Suprapubic skin (tissue), 4 donors: ENCODE measurements at regions not wholly inside any gene's neighbourhood (a gene's known extent, or its start where the extent isn't known, plus 50 kb on each side); places are given as distances from the start of the nearest gene placed in this dataset.

Experiments
- DNase-seq, 2 donors: peaks; one replicate each; pipeline ENCODE4 v3.0.0-alpha.2; 2019; ENCODE audit warnings: low spot score in 2 of 2
- H3K27ac ChIP-seq: fragments of 200-600 bp; sonication (generic); one replicate; pipeline ENCODE4 v1.5.1; 2019
- H3K27me3 ChIP-seq: fragments of 200-600 bp; sonication (generic); one replicate; pipeline ENCODE4 v1.5.1; 2019
- H3K36me3 ChIP-seq: fragments of 200-600 bp; sonication (generic); one replicate; pipeline ENCODE4 v1.5.1; 2019
- H3K4me1 ChIP-seq: fragments of 200-600 bp; sonication (generic); one replicate; pipeline ENCODE4 v1.5.1; 2019
- H3K4me3 ChIP-seq: fragments of 200-600 bp; sonication (generic); one replicate; pipeline ENCODE4 v1.5.1; 2019; ENCODE audit warnings: mild to moderate bottlenecking
- H3K9me3 ChIP-seq: fragments of 200-600 bp; sonication (generic); one replicate; pipeline ENCODE4 v1.5.1; 2019
- EP300 ChIP-seq: sonication (generic); formaldehyde crosslinking; IDR thresholded peaks from one replicate; pipeline ENCODE4 v1.6.1; 2017; ENCODE audit warnings: antibody characterized with exemption
- POLR2A ChIP-seq, 2 donors: fragments of 450-650 bp; IDR thresholded peaks; one replicate each; pipeline ENCODE4 v1.6.1; 2017; ENCODE audit warnings: antibody characterized with exemption in 2 of 2, mild to moderate bottlenecking in 2 of 2, moderate library complexity in 2 of 2
- POLR2AphosphoS5 ChIP-seq, 3 donors: sonication (generic); formaldehyde crosslinking; IDR thresholded peaks; one replicate each; pipeline ENCODE4 v1.6.1; 2017; ENCODE audit warnings: antibody characterized with exemption in 3 of 3
- WGBS: methylation state at CpG from one replicate; pipeline ENCODE4 v1.1.5; 2018; 5-methylcytosine and 5-hydroxymethylcytosine counted together
- TF ChIP-seq, protein P1 (sequence below), 2 donors: fragments of 200-600 bp in 1 of 2; fragments of 450-650 bp in 1 of 2; sonication (generic) in 1 of 2; IDR thresholded peaks; one replicate each; pipeline ENCODE4 v1.5.1; 2016 to 2019; ENCODE audit warnings: antibody characterized with exemption in 2 of 2, mild to moderate bottlenecking in 1 of 2, moderate library complexity in 1 of 2

DNA sequence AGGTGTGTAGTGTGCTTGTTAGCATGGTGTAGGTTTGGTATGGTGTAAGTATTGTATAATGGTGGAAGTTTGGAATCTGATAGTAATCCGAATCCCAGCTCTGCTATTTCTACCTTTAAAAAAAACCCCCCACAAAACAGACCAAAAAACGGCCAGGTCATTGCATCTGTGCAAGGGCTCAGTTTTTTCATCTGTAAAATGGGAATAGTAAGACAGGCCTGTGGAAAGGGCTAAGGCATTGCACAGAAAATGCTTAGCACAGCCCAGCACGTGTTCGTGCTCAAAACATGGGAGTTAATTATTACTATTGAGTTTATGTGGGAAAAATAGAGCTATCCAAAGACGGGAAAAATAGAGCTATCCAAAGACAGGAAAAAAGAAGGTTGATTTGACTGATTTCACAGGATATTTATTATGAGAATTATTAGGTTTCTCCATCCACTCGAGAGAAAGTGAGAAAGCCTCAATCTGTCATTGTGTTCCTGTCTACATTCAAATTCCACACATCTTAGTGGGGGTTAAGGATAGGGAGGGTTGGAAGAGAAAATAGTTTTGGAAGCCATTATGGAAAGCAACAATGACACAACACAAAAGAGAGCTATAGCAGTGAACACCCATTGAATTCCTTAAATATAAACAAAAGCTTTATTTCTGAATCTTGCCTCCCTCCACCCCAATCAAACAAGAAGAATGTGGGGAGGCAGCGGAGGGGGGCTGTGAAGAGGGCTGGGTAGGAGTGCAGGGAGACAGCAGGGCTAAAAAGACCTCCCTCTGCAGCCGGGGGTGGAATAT, 126.8 kb upstream of the MAX start:
- TF ChIP-seq EP300 (no peak), POLR2A (IDR thresholded peaks at IDR 0.05) (no peak), POLR2AphosphoS5 (IDR thresholded peaks at IDR 0.05) (no peak)
- TF ChIP-seq, protein P1, sequence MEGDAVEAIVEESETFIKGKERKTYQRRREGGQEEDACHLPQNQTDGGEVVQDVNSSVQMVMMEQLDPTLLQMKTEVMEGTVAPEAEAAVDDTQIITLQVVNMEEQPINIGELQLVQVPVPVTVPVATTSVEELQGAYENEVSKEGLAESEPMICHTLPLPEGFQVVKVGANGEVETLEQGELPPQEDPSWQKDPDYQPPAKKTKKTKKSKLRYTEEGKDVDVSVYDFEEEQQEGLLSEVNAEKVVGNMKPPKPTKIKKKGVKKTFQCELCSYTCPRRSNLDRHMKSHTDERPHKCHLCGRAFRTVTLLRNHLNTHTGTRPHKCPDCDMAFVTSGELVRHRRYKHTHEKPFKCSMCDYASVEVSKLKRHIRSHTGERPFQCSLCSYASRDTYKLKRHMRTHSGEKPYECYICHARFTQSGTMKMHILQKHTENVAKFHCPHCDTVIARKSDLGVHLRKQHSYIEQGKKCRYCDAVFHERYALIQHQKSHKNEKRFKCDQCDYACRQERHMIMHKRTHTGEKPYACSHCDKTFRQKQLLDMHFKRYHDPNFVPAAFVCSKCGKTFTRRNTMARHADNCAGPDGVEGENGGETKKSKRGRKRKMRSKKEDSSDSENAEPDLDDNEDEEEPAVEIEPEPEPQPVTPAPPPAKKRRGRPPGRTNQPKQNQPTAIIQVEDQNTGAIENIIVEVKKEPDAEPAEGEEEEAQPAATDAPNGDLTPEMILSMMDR (IDR thresholded peaks at IDR 0.05), result no peak
- peaks cover 25% of the 10 kb centered on the region for H3K4me1 ChIP-seq
- peak overlapping the region; percentile 76 for H3K27ac ChIP-seq
- no peaks in the 10 kb centered on the region for H3K9me3 ChIP-seq
- WGBS, result 74% methylated on average over 8 of the region's 8 CpGs
- H3K4me3 ChIP-seq, result peak overlapping the region; percentile 45
- peak in 1 of 2 donors; percentile 2 for DNase-seq
- H3K36me3 ChIP-seq, result no peaks in the 10 kb centered on the region
- no peaks in the 10 kb centered on the region for H3K27me3 ChIP-seq

DNA sequence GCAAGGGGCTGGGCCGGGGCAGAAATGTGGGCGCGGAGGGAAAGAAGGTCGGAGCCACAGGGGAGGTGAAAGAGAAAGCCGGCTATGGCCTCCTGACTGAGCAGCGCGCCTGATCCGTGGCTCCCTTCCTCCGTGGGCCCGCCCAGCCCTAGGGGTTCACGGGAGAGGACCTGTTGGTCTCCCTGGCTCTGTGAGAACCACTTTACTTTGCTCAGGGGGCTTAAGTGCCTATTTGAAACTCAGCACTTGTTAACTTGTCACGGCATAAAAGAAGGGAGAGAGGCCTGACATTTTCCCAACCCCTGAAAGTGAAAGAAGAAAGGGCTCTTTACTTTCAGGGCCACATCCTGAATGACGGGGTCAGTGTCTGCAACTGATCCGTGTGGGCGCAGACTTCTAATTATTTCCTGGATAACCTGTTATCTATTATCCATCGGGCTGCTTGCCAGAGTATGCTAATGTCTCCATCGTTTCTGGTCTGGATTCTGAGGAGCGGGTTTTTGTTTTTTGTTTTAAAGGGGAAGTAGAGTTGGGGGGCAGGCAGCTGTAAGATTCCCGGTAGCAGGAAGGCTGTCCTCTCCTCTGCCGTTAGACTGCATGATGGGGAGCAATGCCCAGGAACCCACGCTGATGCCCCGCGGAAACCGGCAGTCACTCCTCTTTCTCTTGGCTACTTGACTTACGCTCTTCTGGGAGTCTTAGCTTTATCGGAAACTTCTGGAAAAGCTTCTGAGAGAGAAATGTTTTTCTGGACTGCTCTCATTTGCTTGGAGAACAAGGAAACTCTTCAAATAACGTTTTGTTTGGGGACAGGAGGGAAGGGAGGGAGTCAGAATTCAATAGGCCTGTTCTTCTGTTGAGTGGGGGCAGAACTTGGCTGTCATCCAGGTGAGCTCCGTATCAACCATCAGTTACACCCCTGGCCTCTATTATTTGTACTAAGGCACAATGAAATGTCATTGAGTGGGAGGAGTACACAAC, 127.7 kb upstream of the MAX start:
- H3K36me3 ChIP-seq, result no peaks in the 10 kb centered on the region
- H3K4me3 ChIP-seq, result peak overlapping the region; percentile 45
- H3K27ac ChIP-seq, result peak overlapping the region; percentile 76
- peak; percentile 71 to 83 for DNase-seq
- WGBS, result 10% methylated on average over 28 of the region's 28 CpGs
- H3K9me3 ChIP-seq, result no peaks in the 10 kb centered on the region
- H3K4me1 ChIP-seq, result peaks cover 20% of the 10 kb centered on the region
- TF ChIP-seq, protein P1 (IDR thresholded peaks at IDR 0.05), result no peak
- H3K27me3 ChIP-seq, result no peaks in the 10 kb centered on the region

DNA sequence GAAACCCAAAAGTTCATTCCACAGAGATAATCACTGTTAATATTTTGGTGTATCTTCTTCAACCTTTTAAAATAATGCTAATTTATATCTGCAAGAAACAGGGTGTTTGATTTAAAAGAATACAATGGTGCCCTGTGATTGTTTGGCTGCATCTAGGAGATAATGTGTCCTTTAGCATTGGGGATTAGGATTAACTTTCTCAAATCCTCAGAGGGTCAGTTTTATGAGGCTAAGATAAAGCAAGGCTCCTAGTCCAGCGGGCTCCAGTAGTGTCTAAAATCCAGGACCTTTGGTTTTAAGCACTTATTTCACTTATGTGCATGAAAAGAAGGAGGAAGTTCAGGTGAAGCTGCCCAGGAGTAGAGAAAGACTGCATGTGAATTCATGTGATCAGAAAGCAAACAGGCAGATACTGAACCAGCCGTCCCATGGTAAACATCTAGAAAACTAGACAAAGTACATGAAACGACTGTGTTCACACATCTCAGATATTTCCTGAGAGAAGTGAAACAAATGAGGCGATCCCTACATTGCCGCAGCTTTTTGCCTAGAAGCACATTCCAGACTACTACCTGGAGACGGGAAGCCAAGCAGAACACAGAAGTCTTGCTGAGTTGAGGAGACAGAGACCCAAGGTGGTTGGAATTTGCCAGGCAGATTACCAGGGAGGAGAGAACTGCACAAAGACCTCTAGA, 129.1 kb upstream of the MAX start:
- Histone ChIP-seq H3K9me3 (no peaks in the 10 kb centered on the region), H3K27ac (no peak overlapping the region), H3K36me3 (no peaks in the 10 kb centered on the region), H3K4me3 (no peak overlapping the region), H3K27me3 (no peaks in the 10 kb centered on the region), H3K4me1 (peaks cover 20% of the 10 kb centered on the region)
- DNase-seq, result peak in 1 of 2 donors; percentile 4
- TF ChIP-seq POLR2AphosphoS5 (IDR thresholded peaks at IDR 0.05) (no peak), POLR2A (IDR thresholded peaks at IDR 0.05) (no peak), EP300 (no peak)
- TF ChIP-seq, protein P1 (IDR thresholded peaks at IDR 0.05), result no peak
- 69% methylated on average over 6 of the region's 6 CpGs for WGBS

DNA sequence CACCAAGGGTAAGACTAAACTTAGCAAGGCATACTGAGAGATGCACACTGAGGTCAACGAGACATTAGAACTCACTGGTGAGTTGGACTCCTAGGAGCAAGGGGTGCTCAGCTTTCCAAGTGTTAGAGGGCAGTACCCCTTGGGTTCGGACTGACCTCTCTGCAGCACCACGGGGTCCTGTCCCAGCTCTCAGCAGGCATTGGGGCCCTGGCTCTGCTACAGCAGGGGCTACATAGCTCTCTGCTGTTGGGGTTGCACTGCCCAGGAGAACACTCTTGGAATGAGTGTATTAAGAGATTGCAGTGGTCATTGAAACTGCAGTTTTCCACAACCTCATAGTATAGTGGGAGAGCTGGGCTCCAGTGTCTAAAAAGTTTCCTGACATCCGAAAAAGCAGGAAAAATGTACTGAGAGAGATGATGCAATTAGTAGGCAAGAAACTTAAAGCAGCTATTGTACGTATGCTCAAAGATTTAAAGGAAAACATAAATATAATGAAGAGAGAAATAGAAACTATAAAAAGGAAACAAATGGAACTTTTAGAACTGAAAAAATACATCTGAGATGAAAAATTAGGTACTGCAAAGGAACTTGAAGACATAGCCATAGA, 132.5 kb upstream of the MAX start:
- 86% methylated on average over 5 of the region's 5 CpGs for WGBS
- Histone ChIP-seq H3K27ac (no peak overlapping the region), H3K4me3 (no peak overlapping the region), H3K9me3 (no peaks in the 10 kb centered on the region), H3K4me1 (peaks cover 14% of the 10 kb centered on the region), H3K36me3 (no peaks in the 10 kb centered on the region), H3K27me3 (no peaks in the 10 kb centered on the region)
- no peak for TF ChIP-seq POLR2AphosphoS5 (IDR thresholded peaks at IDR 0.05)
- no peak for TF ChIP-seq EP300
- TF ChIP-seq, protein P1 (IDR thresholded peaks at IDR 0.05), result no peak
- no peak for TF ChIP-seq POLR2A (IDR thresholded peaks at IDR 0.05)
- DNase-seq, result no peak
